ENCODE measurements at regions not wholly inside any gene's neighbourhood (a gene's known extent, or its start where the extent isn't known, plus 50 kb on each side); places are given as distances from the start of the nearest gene placed in this dataset.

- TF ChIP-seq POLR2A (IDR thresholded peaks at IDR 0.05; ENCODE audit: low read length) (no peak), GATA1 (IDR thresholded peaks at IDR 0.05; ENCODE audit: low read depth, low read length) (no peak)
Measured at GRCh38 chr6:16048221-16048620, 80.7 kb upstream of the MYLIP start.
